GM06990 (cell line): ENCODE measurements at regions not wholly inside any gene's neighbourhood (a gene's known extent, or its start where the extent isn't known, plus 50 kb on each side); places are given as distances from the start of the nearest gene placed in this dataset.

Source experiments
- DNase-seq: peaks from one replicate; pipeline ENCODE4 v3.0.0-alpha.2; 2011; ENCODE audit not compliant: insufficient read length; ENCODE audit errors: extremely low read depth
- H3K27me3 ChIP-seq: replicated peaks from 2 replicates; pipeline ENCODE4 v1.6.0; 2011; ENCODE audit warnings: low read length; ENCODE audit not compliant: control insufficient read depth, insufficient read depth
- H3K36me3 ChIP-seq: 2 replicates; pipeline ENCODE4 v1.5.1; 2011; ENCODE audit warnings: low read length; ENCODE audit not compliant: control insufficient read depth, insufficient read depth
- H3K4me3 ChIP-seq: replicated peaks from 2 replicates; pipeline ENCODE4 v1.5.1; 2011; ENCODE audit warnings: low read depth, mild to moderate bottlenecking, control low read depth, low read length
- CTCF ChIP-seq: IDR thresholded peaks from 2 replicates; pipeline ENCODE4 v1.5.1; 2011; ENCODE audit warnings: low read length, control low read depth, mild to moderate bottlenecking, inconsistent platforms; ENCODE audit not compliant: insufficient read depth, poor library complexity, severe bottlenecking

DNA sequence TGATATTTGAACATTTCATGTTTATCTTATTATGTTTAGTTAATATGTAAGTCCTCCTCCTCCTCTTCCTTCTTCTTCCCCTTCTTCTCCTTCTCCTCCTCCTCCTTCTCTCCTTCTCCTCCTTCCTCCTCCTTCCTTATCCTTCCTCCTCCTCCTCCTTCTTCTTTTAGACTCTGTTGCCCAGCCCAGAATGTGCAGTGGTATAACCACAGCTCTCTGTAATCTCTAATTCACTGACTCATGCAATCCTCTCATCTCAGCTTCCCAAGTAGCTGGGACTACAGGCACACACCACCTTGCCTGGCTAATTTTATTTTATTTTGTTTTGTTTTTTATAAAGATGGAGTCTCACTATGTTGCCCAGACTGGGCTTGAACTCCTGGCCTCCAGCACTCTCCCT lies 83.4 kb upstream of the ODAD2 start:
- Histone ChIP-seq H3K27me3 (peaks cover 2% of the 10 kb centered on the region), H3K4me3 (no peak overlapping the region), H3K36me3 (no peaks in the 10 kb centered on the region)
- DNase-seq: no peak
- no peak for TF ChIP-seq CTCF

DNA sequence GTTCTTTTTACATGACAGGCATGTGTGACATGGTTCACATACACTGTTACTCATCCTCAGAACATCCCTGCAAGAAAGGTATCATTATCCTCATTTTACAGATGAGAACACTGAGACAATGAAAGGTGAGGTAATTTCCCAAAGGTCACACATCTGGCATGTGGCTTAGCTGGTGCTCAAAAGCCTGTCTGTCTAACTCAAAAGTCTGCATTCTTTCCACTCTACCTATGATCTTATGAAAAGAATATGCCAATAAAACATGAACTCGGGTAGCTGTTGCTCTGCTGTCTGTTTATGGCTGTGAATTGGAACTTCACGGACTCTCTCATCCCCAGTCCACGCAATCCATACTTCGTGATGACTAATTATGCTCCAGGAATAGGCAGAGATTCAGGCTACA lies 79.0 kb upstream of the ODAD2 start:
- no peak for DNase-seq
- H3K27me3 ChIP-seq: no peaks in the 10 kb centered on the region; the same call in 1 of the 2 replicates
- no peak overlapping the region for H3K4me3 ChIP-seq
- TF ChIP-seq CTCF: no peak
- H3K36me3 ChIP-seq: no peaks in the 10 kb centered on the region

- no peak for TF ChIP-seq CTCF
- DNase-seq: no peak
- no peak overlapping the region for H3K4me3 ChIP-seq
- no peaks in the 10 kb centered on the region for H3K27me3 ChIP-seq
- no peaks in the 10 kb centered on the region for H3K36me3 ChIP-seq
Observed at GRCh38 chr10:28075424-28075823, 76.5 kb upstream of the ODAD2 start.

DNA sequence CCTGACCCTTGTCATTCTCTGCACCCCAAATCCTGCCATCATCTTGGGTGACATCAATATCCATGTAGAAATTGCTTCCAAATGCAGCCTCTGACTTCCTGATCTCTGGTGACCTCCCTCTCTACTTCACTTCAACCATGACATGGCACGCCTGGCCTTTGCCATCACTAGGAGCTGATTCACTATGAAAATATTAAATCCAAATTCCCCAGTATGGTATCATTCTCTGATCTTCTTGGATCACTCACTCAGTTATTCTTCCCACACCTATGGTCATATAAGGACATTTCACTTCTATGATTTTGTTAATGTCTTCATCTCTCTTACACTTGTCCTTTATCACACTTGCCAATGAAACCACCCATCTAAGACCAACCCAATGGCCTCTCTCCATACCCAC lies 73.7 kb upstream of the ODAD2 start:
- DNase-seq: no peak
- H3K36me3 ChIP-seq: no peaks in the 10 kb centered on the region
- no peak for TF ChIP-seq CTCF
- no peaks in the 10 kb centered on the region for H3K27me3 ChIP-seq
- no peak overlapping the region for H3K4me3 ChIP-seq

- no peaks in the 10 kb centered on the region for H3K36me3 ChIP-seq
- no peak for TF ChIP-seq CTCF
- H3K4me3 ChIP-seq: no peak overlapping the region
- no peak for DNase-seq
- H3K27me3 ChIP-seq: no peaks in the 10 kb centered on the region
Observed at GRCh38 chr10:28060031-28060607, 61.2 kb upstream of the ODAD2 start.

DNA sequence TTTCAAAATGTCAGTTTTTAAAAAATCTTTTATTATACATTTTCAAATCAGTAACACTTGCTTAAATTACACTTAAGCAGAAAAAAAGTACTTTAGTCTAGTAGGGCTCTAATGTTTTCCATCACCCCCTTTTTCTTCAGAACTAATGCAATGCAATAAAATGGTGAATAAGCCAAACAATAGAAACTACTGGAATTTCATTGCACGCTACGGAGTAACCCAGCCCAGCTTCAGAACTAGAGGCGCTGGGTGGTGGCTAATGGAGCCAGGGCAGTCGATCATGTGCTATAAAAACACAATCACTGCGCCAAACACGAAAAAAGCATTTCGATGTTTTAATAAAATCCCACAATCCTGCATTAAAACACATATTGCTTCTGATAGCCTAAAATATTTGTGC lies 59.9 kb upstream of the ODAD2 start:
- H3K27me3 ChIP-seq: no peaks in the 10 kb centered on the region
- no peak overlapping the region for H3K4me3 ChIP-seq
- no peak for TF ChIP-seq CTCF
- DNase-seq: no peak
- no peaks in the 10 kb centered on the region for H3K36me3 ChIP-seq
